Calu3 (cell line): ENCODE measurements at regions not wholly inside any gene's neighbourhood (a gene's known extent, or its start where the extent isn't known, plus 50 kb on each side); places are given as distances from the start of the nearest gene placed in this dataset.

Experiments used
- BruUV-seq: library from RNA; stranded (reverse); fragments of 400-500 nt; replicated peaks from 2 replicates; lab custom pipeline; 2021; lab: Mats Ljungman, UMichigan
- CTCF ChIA-PET: fragments of 300-600 bp; sonication (Branson Sonifier 250); formaldehyde crosslinking; loops from one replicate; lab custom pipeline; 2022; ENCODE audit warnings: antibody characterized with exemption; lab: Charles Lee
- DNase-seq: peaks from one replicate; pipeline ENCODE4 v3.0.0; 2022
- H3K27ac Mint-ChIP-seq: one replicate; pipeline ENCODE4 v1.8.0; 2022; ENCODE audit warnings: mixed read lengths; ENCODE audit not compliant: unreplicated experiment
- H3K27me3 Mint-ChIP-seq: one replicate; pipeline ENCODE4 v1.8.0; 2022; ENCODE audit warnings: mixed read lengths; ENCODE audit not compliant: unreplicated experiment
- H3K36me3 Mint-ChIP-seq: one replicate; pipeline ENCODE4 v1.8.0; 2022; ENCODE audit warnings: mild to moderate bottlenecking, moderate library complexity, mixed read lengths; ENCODE audit not compliant: insufficient read depth, unreplicated experiment
- H3K4me1 Mint-ChIP-seq: one replicate; pipeline ENCODE4 v1.8.0; 2022; ENCODE audit warnings: mild to moderate bottlenecking, low read depth, mixed read lengths; ENCODE audit not compliant: unreplicated experiment
- H3K4me3 Mint-ChIP-seq: one replicate; pipeline ENCODE4 v1.8.0; 2022; ENCODE audit warnings: mild to moderate bottlenecking, low read depth, moderate library complexity, mixed read lengths; ENCODE audit not compliant: unreplicated experiment
- H3K9me3 Mint-ChIP-seq: one replicate; pipeline ENCODE4 v1.8.0; 2022; ENCODE audit warnings: low read depth, mixed read lengths; ENCODE audit not compliant: unreplicated experiment
- intact Hi-C: fragments of 100-400 bp; cut with micrococcal nuclease; formaldehyde crosslinking; loops from one replicate; pipeline ENCODE4 v1.10.0; 2022; ENCODE audit not compliant: unreplicated experiment
- TF ChIP-seq, protein P1 (sequence below): fragments of 200-600 bp; IDR thresholded peaks from one replicate; pipeline ENCODE4 v1.8.0; 2022; ENCODE audit warnings: antibody characterized with exemption; ENCODE audit not compliant: unreplicated experiment

DNA sequence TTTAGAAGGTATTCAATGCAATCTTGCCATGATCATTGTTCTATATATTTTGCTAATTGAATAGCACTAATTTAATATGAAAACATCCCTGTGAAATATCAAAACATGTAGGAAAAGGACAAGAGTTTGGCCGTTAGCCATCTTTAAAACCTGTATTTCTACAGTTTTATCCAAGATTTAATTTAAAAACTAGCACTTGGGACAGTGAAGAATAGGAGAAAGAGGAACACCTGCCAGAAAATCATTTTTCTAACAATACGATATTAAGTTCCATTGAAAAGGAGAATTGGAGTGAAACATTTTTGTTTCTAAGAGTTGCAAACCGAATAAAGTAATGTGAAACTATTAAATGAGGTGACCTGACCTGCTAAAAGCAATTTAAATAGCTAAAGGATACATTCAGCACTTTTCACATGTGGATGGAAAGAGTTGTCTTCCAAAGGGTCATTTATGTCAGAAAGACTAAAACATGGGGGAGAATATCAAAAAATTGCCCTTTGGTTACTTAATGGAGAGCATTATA, 1673.6 kb upstream of the MIR17HG start:
- no peaks in the 10 kb centered on the region for H3K36me3 Mint-ChIP-seq
- no peaks in the 10 kb centered on the region for H3K4me1 Mint-ChIP-seq
- TF ChIP-seq, protein P1, sequence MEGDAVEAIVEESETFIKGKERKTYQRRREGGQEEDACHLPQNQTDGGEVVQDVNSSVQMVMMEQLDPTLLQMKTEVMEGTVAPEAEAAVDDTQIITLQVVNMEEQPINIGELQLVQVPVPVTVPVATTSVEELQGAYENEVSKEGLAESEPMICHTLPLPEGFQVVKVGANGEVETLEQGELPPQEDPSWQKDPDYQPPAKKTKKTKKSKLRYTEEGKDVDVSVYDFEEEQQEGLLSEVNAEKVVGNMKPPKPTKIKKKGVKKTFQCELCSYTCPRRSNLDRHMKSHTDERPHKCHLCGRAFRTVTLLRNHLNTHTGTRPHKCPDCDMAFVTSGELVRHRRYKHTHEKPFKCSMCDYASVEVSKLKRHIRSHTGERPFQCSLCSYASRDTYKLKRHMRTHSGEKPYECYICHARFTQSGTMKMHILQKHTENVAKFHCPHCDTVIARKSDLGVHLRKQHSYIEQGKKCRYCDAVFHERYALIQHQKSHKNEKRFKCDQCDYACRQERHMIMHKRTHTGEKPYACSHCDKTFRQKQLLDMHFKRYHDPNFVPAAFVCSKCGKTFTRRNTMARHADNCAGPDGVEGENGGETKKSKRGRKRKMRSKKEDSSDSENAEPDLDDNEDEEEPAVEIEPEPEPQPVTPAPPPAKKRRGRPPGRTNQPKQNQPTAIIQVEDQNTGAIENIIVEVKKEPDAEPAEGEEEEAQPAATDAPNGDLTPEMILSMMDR: no peak
- no TSS peak for BruUV-seq
- no peak overlapping the region for H3K27ac Mint-ChIP-seq
- CTCF ChIA-PET: no interaction called here
- DNase-seq: no peak
- H3K9me3 Mint-ChIP-seq: no peaks in the 10 kb centered on the region
- H3K4me3 Mint-ChIP-seq: no peak overlapping the region
- H3K27me3 Mint-ChIP-seq: no peaks in the 10 kb centered on the region
- intact Hi-C loops: loop anchor here (10.0 kb wide), 1 partner anchor 299 kb away; no protein-coding TSS in a partner anchor

DNA sequence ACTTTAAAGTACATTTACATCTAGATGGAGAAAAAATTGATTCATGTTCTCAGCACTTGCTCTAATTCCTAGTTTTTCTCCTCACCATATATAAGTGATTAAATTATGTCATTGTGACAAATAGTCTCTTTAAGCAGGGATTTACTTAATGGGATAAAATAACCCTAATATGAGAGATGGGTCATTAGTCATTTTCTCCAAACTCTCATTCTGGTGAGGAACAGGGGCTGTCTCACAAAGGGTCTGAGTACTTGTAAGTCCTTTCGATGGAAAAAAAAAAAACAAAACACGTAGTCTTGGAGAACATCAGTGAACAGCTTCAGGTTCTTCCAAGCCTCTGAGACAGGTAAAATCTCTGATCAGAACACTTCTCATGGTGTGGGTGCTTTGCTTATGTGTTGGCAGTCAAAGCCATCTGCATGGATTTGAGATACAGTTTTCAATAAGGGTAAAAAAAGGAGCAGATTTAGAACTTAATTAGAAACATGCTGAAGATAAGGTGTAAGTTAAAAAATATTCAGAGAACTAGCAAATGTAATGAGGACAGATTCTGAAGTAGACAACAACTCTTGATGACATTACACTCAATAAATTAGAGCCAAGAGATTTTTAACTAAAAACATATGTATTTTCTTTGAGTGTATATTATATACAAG, 1668.9 kb upstream of the MIR17HG start:
- no peak for DNase-seq
- TF ChIP-seq, protein P1: no peak
- H3K4me3 Mint-ChIP-seq: no peak overlapping the region
- no TSS peak for BruUV-seq
- H3K9me3 Mint-ChIP-seq: no peaks in the 10 kb centered on the region
- no peaks in the 10 kb centered on the region for H3K36me3 Mint-ChIP-seq
- no peaks in the 10 kb centered on the region for H3K27me3 Mint-ChIP-seq
- H3K27ac Mint-ChIP-seq: no peak overlapping the region
- CTCF ChIA-PET: no interaction called here
- H3K4me1 Mint-ChIP-seq: no peaks in the 10 kb centered on the region
- intact Hi-C loops: loop anchor here (10.0 kb wide), 1 partner anchor 304 kb away; no protein-coding TSS in a partner anchor

DNA sequence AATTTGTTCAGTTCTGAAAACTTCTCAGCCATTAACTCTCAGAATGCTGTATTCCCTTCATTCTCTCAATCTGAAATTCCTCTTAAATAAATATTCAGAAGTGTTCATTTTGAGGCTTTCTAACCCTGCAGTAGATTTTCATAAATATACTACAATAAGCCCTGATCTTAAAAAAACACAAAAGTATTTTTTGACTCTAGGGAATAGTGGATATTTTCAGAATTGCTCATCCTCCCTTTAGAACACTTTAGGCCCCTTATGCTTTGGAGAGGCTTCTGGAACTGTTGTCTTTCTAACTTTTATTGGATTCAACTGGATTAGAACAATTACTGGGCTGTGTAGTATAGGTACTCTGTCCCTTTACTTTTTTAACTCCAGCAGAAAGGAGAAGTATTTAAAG, 1662.6 kb upstream of the MIR17HG start:
- TF ChIP-seq, protein P1: no peak
- intact Hi-C loops: no loop called here
- no TSS peak for BruUV-seq
- DNase-seq: no peak
- no peak overlapping the region for H3K27ac Mint-ChIP-seq
- no peaks in the 10 kb centered on the region for H3K36me3 Mint-ChIP-seq
- H3K9me3 Mint-ChIP-seq: no peaks in the 10 kb centered on the region
- H3K4me3 Mint-ChIP-seq: no peak overlapping the region
- peaks cover 9% of the 10 kb centered on the region for H3K4me1 Mint-ChIP-seq
- CTCF ChIA-PET: interaction anchor here (0.7 kb wide), 1 partner anchor 712 kb away, joined by 3 read pairs; no protein-coding TSS in a partner anchor
- no peaks in the 10 kb centered on the region for H3K27me3 Mint-ChIP-seq

DNA sequence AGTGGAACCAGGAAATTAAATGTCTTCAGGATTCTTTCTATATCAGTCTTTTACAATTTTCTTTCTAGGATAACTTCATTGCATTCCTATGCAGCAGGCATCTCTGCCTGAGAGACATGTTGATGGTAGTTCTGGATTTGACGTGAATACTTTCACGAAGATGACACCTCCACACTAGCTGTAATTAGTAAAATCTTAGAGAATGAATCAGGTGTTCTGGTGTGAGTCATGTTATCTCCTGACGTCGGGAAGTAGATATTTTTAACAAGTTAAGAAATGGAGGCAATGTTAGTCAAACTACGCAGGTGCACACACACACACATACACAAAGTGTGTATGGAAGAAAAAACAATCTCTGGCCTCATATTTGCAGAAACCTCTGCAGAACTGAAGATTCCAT, 1661.3 kb upstream of the MIR17HG start:
- Mint-ChIP-seq H3K4me3 (no peak overlapping the region), H3K36me3 (no peaks in the 10 kb centered on the region), H3K27ac (no peak overlapping the region), H3K9me3 (no peaks in the 10 kb centered on the region), H3K27me3 (no peaks in the 10 kb centered on the region), H3K4me1 (peaks cover 9% of the 10 kb centered on the region)
- no peak for DNase-seq
- BruUV-seq: no TSS peak
- CTCF ChIA-PET: no interaction called here
- TF ChIP-seq, protein P1: no peak
- intact Hi-C loops: no loop called here
